ENCODE measurements at regions not wholly inside any gene's neighbourhood (a gene's known extent, or its start where the extent isn't known, plus 50 kb on each side); places are given as distances from the start of the nearest gene placed in this dataset.

DNA sequence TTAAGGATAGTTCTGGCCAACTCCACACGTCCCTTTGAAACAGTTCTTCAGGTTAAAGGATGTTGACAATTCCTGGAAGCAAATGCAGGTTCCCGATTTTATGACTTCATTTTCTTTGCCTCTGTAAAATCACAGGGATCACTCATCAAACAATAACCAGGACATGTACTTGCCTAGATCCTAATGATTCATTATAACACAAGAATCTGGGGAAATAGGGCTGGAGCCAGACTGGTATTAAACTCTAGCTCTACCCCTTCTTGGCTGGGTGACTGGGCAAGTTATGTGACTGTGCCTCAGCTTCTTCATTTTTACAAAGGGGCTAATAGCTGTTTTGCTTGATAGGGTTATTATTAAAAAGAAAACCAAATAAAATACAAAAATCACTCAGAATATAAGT lies 56.0 kb upstream of the KCND2 start:
- no peaks in the 10 kb centered on the region for H3K36me3 ChIP-seq (replicated peaks)
- TF ChIP-seq, protein P1, sequence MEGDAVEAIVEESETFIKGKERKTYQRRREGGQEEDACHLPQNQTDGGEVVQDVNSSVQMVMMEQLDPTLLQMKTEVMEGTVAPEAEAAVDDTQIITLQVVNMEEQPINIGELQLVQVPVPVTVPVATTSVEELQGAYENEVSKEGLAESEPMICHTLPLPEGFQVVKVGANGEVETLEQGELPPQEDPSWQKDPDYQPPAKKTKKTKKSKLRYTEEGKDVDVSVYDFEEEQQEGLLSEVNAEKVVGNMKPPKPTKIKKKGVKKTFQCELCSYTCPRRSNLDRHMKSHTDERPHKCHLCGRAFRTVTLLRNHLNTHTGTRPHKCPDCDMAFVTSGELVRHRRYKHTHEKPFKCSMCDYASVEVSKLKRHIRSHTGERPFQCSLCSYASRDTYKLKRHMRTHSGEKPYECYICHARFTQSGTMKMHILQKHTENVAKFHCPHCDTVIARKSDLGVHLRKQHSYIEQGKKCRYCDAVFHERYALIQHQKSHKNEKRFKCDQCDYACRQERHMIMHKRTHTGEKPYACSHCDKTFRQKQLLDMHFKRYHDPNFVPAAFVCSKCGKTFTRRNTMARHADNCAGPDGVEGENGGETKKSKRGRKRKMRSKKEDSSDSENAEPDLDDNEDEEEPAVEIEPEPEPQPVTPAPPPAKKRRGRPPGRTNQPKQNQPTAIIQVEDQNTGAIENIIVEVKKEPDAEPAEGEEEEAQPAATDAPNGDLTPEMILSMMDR (IDR thresholded peaks at IDR 0.05; ENCODE audit: low read depth, low read length, missing control alignments), result no peak
- no peaks in the 10 kb centered on the region for H3K27me3 ChIP-seq (replicated peaks)
- no peak overlapping the region for H3K4me3 ChIP-seq (ENCODE audit: low read depth, low read length)
- no peak for DNase-seq
- no peak overlapping the region for H3K27ac ChIP-seq
- in situ Hi-C loops (cut with HindIII; ENCODE audit: low pct_ligation_motif_present, low sequenced_read_pairs), result no loop called here

DNA sequence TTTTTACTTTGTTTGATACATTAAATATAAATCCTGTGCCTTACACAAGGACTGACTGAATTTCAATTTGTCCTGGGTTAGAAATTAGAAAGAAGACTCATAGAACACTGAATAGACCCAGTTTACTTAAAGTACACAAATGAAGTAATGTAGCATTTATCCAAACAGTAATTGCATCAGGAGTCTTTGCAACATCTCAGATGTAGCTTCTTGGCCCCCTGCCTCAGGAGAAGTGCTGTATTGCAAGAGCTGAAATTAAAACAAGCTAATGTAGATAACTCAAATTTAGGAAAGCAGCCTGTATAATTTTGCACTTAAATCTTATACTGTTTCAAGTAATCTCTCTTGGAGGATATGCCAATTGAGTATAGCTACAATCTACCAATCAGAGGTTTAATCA lies 54.3 kb upstream of the KCND2 start:
- in situ Hi-C loops (cut with HindIII; ENCODE audit: low pct_ligation_motif_present, low sequenced_read_pairs), result no loop called here
- DNase-seq, result no peak
- TF ChIP-seq, protein P1 (IDR thresholded peaks at IDR 0.05; ENCODE audit: low read depth, low read length, missing control alignments), result no peak
- no peaks in the 10 kb centered on the region for H3K27me3 ChIP-seq (replicated peaks)
- no peaks in the 10 kb centered on the region for H3K36me3 ChIP-seq (replicated peaks)
- H3K4me3 ChIP-seq (ENCODE audit: low read depth, low read length), result no peak overlapping the region
- H3K27ac ChIP-seq, result no peak overlapping the region

DNA sequence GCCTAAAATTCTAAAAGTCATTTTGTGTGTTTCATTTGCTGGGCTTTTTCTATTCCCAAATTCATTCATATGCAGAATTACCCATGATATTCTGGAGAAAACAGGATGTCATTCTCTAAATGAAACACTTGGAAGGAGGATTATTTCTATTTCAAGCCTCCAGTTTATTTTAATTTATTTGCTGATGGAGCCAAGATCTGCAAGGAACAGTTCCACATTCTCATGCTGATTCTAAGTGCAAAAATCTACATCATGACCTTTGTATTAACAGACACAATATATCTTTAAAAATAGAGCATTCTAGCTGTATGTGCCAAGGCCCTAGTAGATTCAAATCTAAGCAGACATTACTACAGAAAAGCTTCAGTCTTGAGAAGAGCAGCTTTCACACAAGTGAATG lies 51.3 kb upstream of the KCND2 start:
- in situ Hi-C loops (cut with HindIII; ENCODE audit: low pct_ligation_motif_present, low sequenced_read_pairs), result no loop called here
- H3K27me3 ChIP-seq (replicated peaks), result no peaks in the 10 kb centered on the region
- no peaks in the 10 kb centered on the region for H3K36me3 ChIP-seq (replicated peaks)
- H3K27ac ChIP-seq, result no peak overlapping the region
- TF ChIP-seq, protein P1 (IDR thresholded peaks at IDR 0.05; ENCODE audit: low read depth, low read length, missing control alignments), result no peak
- DNase-seq, result no peak
- H3K4me3 ChIP-seq (ENCODE audit: low read depth, low read length), result no peak overlapping the region

Data from brain microvascular endothelial cell (primary cell).